ENCODE measurements at regions not wholly inside any gene's neighbourhood (a gene's known extent, or its start where the extent isn't known, plus 50 kb on each side); places are given as distances from the start of the nearest gene placed in this dataset.
A peak's percentile ranks its signal among the peaks of the same experiment; 100 is the strongest.
"Not testable (repeated sequence)": the region's sequence is repeated elsewhere in the genome, so short reads cannot be mapped to it uniquely, and the experiment has no call there.

- not testable (repeated sequence) for DNase-seq (ENCODE audit: low read depth in 1 of 2, low spot score in 1 of 2)
These were observed 265.5 kb downstream of the POTEB3 start for GRCh38 chr15:21174761-21175160.

- DNase-seq (ENCODE audit: low read depth in 1 of 2, low spot score in 1 of 2): not testable (repeated sequence)
These were observed 285.3 kb upstream of the POTEB2 start for GRCh38 chr15:21151203-21151966.

GRCh38 chr15:21148136-21148535, 282.0 kb upstream of the POTEB2 start:
- DNase-seq (ENCODE audit: low read depth in 1 of 2, low spot score in 1 of 2): not testable (repeated sequence)

- not testable (repeated sequence) for DNase-seq (ENCODE audit: low read depth in 1 of 2, low spot score in 1 of 2)
These were observed 267.8 kb upstream of the POTEB2 start for GRCh38 chr15:21133893-21134292.

GRCh38 chr15:21112271-21113053, 246.3 kb upstream of the POTEB2 start:
- not testable (repeated sequence) for DNase-seq (ENCODE audit: low read depth in 1 of 2, low spot score in 1 of 2)

- DNase-seq (ENCODE audit: low read depth in 1 of 2, low spot score in 1 of 2): peak in 1 of 2 donors; percentile 2
These were observed 245.7 kb upstream of the POTEB2 start for GRCh38 chr15:21111861-21112260.

- DNase-seq (ENCODE audit: low read depth in 1 of 2, low spot score in 1 of 2): not testable (repeated sequence)
These were observed 245.1 kb upstream of the POTEB2 start for GRCh38 chr15:21111172-21111571.

GRCh38 chr15:21110187-21110804, 244.2 kb upstream of the POTEB2 start:
- peak in 1 of 2 donors; percentile 43 for DNase-seq (ENCODE audit: low read depth in 1 of 2, low spot score in 1 of 2)

GRCh38 chr15:21108384-21108783, 242.3 kb upstream of the POTEB2 start:
- DNase-seq (ENCODE audit: low read depth in 1 of 2, low spot score in 1 of 2): not testable (repeated sequence)

GRCh38 chr15:21107399-21108381, 241.6 kb upstream of the POTEB2 start:
- peak in 1 of 2 donors; percentile 21 for DNase-seq (ENCODE audit: low read depth in 1 of 2, low spot score in 1 of 2)

- DNase-seq (ENCODE audit: low read depth in 1 of 2, low spot score in 1 of 2): not testable (repeated sequence)
These were observed 230.5 kb upstream of the POTEB2 start for GRCh38 chr15:21096599-21096998.

- DNase-seq (ENCODE audit: low read depth in 1 of 2, low spot score in 1 of 2): not testable (repeated sequence)
These were observed 213.4 kb upstream of the POTEB2 start for GRCh38 chr15:21079544-21079943.

- not testable (repeated sequence) for DNase-seq (ENCODE audit: low read depth in 1 of 2, low spot score in 1 of 2)
These were observed 202.8 kb upstream of the POTEB2 start for GRCh38 chr15:21068917-21069316.

- not testable (repeated sequence) for DNase-seq (ENCODE audit: low read depth in 1 of 2, low spot score in 1 of 2)
These were observed 197.4 kb upstream of the POTEB2 start for GRCh38 chr15:21063512-21063911.

GRCh38 chr15:21062619-21063163, 196.6 kb upstream of the POTEB2 start:
- not testable (repeated sequence) for DNase-seq (ENCODE audit: low read depth in 1 of 2, low spot score in 1 of 2)

- DNase-seq (ENCODE audit: low read depth in 1 of 2, low spot score in 1 of 2): not testable (repeated sequence)
These were observed 185.8 kb upstream of the POTEB2 start for GRCh38 chr15:21051866-21052265.

- DNase-seq (ENCODE audit: low read depth in 1 of 2, low spot score in 1 of 2): not testable (repeated sequence)
These were observed 165.6 kb upstream of the POTEB2 start for GRCh38 chr15:21031703-21032102.

- DNase-seq (ENCODE audit: low read depth in 1 of 2, low spot score in 1 of 2): not testable (repeated sequence)
These were observed 162.9 kb upstream of the POTEB2 start for GRCh38 chr15:21029001-21029400.

GRCh38 chr15:21027942-21028341, 161.8 kb upstream of the POTEB2 start:
- not testable (repeated sequence) for DNase-seq (ENCODE audit: low read depth in 1 of 2, low spot score in 1 of 2)

GRCh38 chr15:21026848-21027247, 160.7 kb upstream of the POTEB2 start:
- not testable (repeated sequence) for DNase-seq (ENCODE audit: low read depth in 1 of 2, low spot score in 1 of 2)

All from stimulated activated CD4-positive, alpha-beta T cell treated with anti-CD3 and anti-CD28 coated beads, Interleukin-15, amount 100 ng/mL, for 1 hour (primary cell).